ENCODE measurements at regions not wholly inside any gene's neighbourhood (a gene's known extent, or its start where the extent isn't known, plus 50 kb on each side); places are given as distances from the start of the nearest gene placed in this dataset.

DNA sequence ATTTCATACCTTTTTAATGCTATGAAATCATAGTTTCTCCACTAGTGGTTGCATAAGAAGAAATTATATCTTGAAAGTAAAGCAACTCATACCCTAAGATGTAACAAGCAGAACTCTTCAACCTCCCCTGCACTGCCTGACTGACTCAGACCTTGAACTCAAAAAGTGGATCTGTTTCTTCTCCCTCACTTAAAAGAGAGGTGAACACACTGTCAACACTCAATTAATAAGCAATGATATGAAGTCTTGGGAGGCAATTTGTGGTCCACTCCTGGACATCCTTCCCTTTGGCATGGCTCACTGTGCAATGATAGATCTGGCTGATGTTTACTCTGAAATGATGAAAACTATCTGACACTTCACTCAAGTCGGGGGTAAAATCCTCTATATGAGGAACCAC, 282.0 kb upstream of the DKK2 start:
- DNase-seq: no peak

DNA sequence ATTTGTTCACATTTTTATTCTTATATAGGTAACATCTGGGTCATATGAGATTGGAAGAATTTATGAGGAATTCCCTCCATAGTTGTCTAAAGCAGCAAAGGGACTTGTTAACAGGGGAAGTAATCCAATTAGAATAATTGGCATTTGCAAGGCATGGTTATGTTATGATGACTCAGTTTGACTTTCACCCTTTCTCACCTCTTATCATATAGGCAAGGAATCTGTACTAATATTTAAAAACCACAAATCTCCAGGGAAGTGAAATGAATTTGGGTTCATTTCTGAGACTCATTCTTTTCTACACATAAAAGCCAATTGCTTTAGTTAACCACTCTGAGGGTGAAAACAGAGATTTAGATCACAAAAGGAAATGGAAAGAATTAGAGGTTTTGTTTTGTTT, 281.5 kb upstream of the DKK2 start:
- DNase-seq: peak in 1 of 3 donors; percentile 23

DNA sequence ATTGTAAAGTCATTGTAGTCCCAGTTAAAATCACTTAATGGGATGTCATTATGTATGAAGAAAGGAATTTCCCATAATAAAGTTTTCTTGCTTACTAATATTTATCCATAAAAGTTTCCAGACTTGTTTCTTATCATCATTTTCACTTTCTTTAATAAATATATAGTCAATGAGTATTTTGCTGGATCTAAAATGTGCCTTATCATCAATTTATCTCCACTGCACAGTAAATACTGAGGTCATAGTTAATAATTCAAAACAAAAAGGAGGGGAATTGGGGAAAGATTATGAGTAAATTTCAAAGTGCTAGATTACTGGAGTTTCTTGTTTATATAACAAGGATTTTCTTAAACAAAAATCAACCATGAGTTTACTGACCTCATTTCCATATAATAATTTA, 279.5 kb upstream of the DKK2 start:
- no peak for DNase-seq

DNA sequence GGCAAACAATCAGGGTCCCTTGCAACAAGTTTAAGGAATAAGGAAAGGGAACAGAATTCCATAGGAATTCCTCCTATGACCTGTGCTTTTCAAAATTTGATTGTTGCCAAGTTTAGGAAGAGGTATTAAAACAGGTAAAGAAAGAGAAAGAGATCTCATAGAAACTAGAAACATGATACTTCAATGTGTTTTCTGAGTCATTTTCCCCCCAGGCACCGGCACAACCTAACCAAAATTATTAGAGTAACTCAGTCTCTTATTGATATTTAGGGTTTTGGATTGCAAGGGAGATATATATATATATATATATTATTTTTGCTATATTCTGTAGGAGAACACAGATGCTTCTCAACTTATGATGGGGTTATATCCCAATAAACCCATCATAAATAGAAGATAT, 278.0 kb upstream of the DKK2 start:
- no peak for DNase-seq

DNA sequence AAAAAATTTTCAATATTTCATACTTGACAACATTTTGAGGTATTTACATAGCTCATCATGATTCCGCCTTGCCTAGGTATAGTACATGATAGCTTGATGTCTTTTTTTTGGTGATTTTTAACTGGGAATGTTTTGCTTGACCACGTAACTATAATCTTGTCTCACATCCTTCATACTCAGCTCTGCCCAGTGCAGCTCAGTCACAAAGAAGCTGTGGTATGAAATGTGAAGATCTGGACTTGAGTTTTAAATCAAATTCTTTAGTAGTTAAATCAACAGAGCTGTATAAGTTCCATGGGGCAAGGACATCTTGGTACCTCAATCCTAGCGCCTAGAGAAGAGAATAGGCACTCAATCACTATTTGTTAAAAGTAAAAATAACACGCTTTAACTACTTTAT, 276.3 kb upstream of the DKK2 start:
- DNase-seq: no peak

DNA sequence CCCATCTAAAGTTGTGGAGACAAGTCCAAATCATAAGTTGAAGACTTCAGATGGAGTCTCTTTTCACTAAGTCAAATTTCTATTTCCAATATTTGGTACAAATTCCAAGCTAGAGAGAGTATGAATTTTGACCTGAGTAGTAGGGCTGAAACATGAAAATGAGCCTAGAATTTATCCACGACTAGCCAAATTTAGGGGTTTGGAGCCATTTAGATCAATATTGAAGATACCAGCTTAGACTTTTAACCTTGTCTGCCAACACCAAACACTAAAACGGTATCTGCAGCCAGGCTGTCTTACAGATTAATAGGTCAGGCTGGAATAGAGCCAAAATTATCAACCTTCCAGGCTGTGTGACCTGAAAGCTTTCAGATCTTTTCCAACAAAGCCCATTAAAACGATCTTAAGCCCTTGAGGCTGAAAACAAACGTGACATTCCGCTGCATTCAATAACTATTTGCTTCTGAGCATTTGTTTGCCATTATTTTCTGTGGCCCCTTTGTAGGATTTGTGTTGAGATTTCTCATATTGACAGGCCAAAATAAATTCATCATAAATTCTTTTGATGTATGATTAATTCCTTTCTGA, 268.7 kb upstream of the DKK2 start:
- no peak for DNase-seq

DNA sequence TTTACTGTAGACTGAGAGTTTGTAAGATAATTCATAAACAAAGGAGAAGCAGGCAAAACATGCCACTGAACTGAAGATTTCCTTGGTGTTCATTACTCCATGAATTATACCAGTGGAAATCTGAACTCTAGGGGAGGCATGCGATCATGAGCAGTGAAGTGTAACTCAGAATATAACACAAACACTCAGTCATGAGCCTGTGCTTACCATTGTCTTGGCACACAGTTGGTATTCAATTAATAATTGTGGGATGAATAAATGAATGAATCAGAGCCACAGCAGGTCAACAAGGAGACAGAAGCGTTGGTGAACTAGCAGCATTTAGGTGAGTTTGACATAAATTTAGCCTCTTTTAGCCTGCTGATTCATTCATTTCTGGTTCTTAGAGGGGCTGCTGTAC, 263.5 kb upstream of the DKK2 start:
- no peak for DNase-seq

DNA sequence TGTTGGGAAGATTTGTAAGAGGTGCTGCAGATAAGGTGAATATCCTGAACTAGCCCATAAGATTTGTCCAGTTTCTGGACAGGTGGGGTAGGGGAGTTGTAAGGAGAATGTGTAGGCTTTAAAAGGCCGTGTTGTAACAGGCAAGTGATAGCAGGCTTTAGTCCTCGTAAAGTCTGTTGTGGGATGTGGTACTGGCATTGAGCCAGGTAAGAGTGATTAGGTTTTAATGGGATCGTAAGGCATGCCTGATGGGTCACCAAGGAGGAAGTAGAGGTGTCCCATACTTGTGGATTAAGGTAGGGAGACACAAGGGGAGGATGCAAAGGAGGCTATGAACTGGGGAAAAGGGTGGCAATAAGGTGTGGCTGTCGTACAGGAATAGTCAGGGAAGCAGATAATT, 256.9 kb upstream of the DKK2 start:
- DNase-seq: no peak

DNA sequence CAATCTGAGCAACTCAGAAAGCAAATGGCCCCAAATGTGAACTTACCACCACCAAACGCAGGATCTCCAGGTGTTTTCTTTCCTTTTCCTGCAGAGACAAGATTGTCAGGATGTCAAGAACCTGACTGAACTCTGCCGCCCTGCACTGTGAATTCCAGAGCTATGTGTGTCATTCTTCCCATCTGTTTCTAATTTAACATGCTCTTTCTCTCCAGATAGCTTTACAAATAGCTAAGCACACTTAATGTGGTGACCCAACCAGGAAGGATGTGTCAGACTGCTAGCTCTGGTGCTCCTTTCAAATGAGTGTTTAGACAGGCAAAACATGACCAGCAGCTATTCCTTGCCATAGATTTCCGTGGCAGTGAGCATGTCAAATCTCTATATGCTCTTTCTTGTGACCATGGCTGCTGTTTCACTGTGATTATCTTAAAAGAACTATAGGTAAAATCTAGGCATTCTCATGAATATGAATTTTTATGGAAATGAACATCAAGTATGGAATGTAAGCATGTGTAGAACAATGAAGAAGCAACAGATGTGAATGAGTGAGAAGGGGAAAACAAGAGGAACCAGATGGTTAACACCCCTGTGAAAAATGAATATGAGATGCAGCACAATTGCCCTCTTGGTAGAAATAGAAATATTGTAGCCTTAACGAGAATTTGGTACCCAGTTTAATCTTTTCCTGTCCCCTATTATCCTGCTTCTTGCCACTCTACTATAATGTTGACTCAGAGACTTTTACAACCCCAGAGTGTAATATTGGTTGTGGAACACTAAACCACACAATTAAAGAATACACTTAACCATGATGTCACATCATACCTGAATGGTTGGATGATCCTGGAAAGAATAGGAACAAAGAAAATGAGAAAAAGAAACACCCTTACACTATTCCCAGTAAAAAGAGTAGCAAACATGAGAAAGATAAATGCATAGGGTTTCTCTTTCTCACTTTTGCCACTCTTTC, 247.8 kb upstream of the DKK2 start:
- peak; percentile 46 to 93 (median 63) for DNase-seq

DNA sequence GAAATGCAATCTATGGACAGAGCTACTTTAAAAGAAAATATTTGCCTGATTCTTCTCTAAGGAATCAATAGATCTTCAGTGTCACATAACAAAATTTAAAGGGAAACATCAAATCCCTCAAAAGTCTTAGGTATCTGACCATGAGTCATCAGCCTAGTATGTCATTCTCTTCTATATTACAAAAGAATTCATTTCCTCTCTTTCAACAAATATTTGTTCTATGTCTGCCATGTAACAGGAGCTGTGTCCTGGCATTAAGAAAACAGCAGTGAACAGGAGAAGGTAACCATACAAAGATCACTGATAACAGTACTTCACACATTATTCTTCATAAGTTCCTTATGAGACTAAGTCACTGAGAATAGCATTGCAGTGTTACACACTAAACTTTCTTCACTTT, 243.6 kb upstream of the DKK2 start:
- no peak for DNase-seq

DNA sequence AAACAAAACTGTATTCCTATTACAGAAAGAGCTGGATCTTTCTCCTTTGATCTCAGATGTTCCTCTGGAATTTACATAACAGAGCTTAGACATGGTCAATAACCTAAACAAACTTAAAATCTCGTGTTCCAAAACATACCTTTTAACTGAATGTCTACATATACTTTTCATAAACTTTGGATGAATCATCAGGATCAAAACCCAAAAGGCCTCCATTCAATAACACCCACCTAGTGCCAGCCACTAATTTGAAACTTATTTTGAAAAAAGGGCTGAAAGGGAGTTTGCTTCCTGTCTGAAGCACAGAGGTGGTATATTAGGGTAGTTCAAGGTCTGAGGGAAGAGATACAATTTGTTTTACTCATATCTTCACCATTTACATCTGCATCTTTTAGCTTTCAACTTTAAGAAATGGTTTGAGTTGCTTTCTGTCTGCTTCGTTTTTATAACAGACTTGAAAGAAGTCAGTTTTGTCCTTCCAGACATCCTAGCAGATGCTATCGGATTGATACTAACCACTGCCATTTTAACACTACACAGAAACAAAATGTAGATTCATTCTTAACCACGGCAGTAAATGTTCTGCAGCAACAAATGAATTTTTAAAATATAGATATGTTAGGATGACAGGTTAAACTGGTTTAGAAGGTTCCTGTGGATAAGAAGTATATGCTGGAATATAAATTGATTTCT, 242.8 kb upstream of the DKK2 start:
- no peak for DNase-seq

DNA sequence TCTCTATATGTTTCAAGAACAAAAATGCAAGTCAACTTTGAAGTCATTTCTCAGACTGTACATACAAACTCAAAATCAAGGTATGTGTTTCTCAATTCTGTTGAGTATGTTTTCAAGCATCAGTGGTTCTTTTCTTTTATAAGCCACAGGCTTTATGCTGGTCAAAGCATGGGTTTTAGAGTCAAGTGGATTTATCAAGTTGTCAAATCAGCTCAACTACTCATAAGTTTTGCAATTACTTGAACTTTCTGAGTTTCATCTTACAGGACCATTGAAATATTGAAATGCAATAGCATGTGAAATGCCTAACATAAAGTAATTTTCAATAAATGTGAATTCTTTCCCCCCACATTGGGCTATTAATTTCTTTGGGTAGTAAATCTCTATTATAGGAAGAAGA, 239.9 kb upstream of the DKK2 start:
- no peak for DNase-seq

DNA sequence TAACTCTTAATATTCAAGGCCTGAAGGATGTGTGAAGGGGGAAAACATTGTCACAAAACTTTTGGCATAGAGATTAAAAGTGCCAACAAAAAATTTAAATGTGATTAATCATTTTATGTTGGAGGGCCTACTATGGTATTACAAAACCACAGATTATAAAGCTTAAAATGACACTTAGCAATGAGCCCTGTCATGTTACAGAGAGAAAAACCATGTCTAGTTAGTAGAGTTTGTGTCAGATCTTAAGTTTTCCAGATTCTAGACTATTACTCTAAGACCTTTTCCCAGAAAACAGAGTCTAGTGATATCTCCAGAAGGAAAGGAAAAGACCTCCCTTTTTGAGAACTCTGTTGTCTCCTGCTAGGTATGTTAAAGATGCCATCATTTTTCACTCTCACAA, 239.1 kb upstream of the DKK2 start:
- DNase-seq: no peak

DNA sequence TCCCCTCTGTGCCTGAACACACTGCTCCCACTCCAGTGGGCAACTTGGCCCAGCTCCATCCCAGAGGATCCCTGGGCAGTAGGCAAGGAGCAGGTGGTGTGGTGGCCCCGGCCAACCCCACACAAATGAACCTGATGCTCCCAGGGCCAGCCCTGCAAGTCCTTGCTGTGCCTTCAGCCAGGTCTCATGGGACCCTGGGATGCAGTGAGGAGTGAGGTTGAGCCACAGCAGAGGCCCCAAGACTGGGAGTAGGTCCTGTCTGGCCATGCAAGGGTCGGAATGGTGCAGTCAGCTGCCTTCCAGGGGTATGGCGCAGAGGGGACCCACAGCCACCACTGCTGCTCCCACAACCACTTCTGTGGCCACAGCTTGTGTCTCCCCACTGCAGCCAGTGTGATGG, 234.5 kb upstream of the DKK2 start:
- DNase-seq: no peak

DNA sequence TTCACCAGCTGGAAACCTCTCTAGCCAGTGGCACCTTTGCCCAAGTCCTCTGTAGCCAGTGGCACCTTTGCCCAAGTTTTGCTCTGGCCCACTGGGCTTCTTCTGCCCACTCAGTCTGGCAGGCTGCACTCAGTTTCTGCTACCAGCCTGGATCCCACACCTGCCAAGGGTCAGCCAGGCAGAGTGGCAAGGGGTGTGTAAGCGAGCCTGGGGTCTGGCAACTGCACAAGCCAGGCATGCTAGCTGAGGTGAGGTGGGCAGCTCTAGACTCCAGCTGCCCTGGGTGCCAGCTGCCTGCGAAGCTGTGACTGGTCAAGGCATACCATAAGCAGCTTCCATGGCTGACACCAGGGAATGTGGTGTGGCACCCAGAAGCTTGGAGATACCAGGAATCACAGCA, 233.1 kb upstream of the DKK2 start:
- DNase-seq: no peak

DNA sequence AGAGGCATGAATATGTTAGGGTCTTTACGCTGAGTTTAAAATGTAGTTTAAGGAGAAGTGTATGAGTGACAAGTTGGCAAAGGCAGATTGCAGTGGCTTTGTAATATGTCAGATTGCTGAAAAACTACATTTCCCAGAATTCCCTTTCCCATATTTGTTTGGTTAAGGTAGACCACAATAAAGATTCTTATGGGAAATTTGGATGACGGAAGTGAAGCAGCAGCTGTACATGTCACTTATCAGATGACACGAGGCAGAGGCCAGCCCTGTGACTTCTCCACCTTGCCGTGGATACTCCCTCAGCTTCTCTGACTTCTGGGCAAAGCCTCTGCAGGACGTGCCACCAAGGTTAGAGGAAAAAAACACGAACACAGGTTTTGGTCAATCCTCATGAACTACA, 229.7 kb upstream of the DKK2 start:
- DNase-seq: no peak

DNA sequence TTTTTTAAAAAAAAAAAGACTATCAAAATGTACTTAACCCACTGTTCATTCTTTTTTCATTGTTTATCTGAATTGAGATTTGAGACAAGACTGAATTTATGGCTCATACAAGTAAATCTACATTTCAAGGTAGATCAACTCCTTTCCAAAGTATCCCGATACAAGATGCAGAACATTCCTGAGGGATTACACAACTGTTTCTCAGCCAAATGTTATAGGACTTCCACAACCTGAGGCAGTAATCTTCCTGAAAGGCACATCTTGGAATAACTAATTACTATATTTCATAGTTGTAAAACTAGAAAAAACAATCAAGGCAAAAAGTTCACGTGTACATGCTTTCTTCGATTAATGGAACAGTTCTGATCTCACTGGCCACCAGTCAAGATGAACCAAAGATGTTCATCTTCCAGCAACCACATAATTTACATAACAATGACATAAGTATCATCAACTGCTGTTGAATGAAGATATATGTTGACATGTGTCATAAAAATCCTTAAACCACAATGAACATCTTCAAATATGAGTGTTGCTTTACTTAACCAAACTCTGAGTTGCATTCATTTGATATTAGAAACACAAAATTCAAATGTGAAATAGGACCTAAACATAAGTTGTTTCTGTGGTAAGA, 225.2 kb upstream of the DKK2 start:
- DNase-seq: no peak

DNA sequence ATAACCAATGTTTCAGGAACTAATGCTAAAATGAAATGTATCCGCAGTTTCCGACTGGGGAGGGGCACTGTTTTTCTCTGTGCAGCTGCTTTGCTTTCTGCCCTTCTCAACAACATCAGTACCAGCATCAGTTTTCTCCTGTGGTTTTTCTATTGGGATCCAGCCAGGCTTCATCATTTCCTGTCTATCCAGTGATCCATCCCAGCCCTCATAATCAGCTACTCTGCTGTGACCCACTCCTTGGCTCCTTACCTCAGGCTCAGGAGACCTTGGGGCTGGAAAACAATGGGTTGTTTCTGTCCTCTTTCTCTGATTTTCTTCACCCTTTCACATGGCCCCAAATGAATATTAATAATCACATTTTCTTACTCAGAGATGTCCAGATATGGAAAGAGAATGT, 222.2 kb upstream of the DKK2 start:
- peak in 1 of 3 donors; percentile 46 for DNase-seq

DNA sequence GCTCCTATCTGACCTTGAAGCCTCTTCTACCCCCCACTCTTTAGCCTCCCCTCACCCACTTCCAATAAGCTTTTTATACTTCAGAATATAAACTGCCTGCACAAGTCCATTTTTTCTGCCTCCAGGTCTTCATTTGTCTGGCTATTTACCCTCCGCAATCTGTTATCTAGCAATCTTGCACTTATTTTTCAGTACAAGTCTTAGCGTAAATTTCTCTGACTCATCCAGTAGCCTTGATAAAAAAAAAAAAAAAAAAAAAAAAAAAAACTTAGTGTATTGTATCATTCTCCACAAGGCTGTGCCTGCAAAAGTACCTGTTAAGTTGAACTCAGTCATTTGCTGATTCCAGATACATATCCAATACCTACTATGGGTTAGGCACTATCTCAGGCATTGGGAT, 219.5 kb upstream of the DKK2 start:
- no peak for DNase-seq

DNA sequence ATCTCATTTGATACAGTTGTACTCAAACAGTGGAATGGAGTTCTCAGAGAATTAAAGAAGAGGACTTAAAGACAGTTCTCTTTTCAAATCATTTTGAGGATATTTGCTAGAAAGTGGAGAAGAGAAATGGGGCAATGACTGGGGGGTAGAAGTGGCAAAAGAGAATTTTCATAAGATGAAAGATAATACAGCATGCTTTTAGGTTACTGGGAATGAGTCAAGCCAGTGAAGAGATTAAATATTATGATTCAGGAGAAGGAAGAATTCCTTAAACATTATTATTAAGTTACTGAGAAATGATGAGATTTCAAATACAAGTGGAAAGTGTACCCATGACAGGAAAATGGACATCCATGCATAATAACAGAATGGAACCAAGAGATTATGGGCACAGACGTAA, 219.0 kb upstream of the DKK2 start:
- DNase-seq: no peak

DNA sequence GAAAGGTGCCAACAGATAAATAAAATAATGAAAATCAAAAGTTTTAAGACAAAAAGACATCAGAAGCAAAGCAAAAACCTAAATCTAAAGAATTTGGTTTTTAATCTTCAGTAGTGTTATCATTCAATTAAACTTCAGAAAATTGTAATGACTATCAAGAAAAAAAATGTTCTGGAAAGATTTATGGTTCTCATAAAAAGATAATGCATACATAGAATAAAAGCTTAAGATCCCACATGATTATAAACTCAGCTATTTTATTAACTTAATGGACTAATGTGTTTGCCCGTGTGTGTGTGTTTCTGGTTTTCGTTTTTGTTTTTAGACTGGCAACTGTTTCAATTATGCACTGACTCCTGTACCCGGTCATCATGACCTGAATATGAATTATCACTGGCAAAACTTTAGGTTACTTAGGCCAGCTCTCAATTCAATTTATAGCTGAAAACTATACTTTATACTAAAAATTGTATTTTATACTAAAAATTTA, 217.5 kb upstream of the DKK2 start:
- no peak for DNase-seq

DNA sequence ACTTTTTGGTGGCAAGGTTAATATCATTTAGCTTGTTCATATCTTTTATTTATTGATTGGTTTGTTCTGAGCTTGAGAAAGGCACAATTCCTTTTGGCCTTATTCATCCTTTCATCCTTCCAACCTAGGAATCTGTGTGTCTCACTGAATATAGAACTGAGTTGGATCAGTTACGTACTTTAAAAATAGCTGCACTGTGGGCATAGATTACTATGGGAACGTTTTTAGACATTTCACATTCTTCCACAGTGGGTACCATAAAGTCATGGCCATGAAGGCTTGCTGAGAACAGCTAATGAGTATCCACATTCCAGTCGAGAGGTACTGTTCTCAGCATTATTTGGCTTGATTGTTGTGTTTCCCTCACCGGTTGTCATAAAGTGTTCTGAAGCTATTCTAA, 217.0 kb upstream of the DKK2 start:
- DNase-seq: no peak

Data from muscle of back (tissue), 3 donors.